ENCODE measurements at regions not wholly inside any gene's neighbourhood (a gene's known extent, or its start where the extent isn't known, plus 50 kb on each side); places are given as distances from the start of the nearest gene placed in this dataset.
"Not testable (repeated sequence)": the region's sequence is repeated elsewhere in the genome, so short reads cannot be mapped to it uniquely, and the experiment has no call there.

DNA sequence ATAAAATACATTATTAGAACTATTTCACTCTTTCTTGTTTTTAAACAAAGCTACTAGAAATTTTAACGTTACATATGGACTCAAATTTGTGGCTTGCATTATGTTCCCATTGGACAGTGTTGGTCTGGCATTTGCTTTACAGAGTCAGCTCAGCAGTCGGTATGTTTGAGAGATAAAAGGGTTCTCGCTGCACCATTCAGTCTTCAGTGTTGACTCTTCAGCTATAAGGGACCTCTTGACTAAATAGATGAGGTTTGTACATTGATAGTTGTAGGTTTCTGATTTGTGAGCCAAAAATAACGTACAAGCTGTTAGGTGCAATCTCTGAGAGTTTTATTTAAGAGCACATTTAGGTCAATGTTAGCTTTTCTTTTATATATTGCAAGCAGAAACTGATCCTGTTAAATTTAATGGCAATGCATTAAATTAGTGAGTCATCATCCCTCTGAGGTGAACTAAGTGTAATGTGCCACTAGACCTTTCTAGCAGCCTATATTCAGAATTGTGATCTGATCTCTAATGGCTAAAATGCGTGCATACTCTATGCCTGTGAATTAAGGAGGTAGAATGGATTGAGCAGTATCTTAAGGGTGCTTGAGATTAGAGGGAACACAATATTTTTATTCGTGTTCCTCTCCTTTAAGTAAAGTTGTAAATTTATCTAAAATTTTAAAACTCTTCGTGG is 485.6 kb upstream of the SYNCRIP start:
- Histone ChIP-seq H3K9me3 (ENCODE audit: control insufficient read depth in 2 of 2, low read length in 2 of 2) (no peaks in the 10 kb centered on the region), H3K27ac (ENCODE audit: low read length) (no peak overlapping the region), H3K9ac (ENCODE audit: low read length in 2 of 2) (no peak overlapping the region), H3K36me3 (ENCODE audit: control insufficient read depth in 2 of 2, insufficient read depth in 2 of 2, low read length in 2 of 2) (no peaks in the 10 kb centered on the region), H3K4me1 (ENCODE audit: control insufficient read depth, insufficient read depth, low read length) (no peaks in the 10 kb centered on the region), H3K27me3 (ENCODE audit: control insufficient read depth in 1 of 2, insufficient read depth in 2 of 2, low read length in 2 of 2) (no peaks in the 10 kb centered on the region), H3K4me3 (ENCODE audit: low read length in 2 of 2) (no peak overlapping the region)

DNA sequence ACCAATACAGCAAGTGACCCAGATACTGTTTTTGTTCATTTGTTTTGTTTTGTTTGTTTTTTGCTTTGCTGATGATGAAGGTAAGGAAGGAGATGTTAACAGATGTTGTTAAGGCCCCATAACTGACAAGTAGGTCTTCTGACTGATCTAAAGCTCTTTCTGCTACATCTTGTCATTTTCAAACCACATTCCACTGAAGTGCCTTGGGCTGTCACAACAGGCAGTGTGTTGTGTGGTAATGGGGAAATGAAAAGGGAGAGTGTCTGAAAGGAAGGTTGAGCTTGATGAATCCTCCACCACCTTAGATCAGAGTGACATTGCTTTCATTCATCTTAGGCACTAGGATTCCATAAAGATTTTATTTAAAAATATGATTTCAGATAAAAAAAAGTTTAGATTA is 479.4 kb upstream of the SYNCRIP start:
- Histone ChIP-seq H3K27me3 (ENCODE audit: control insufficient read depth in 1 of 2, insufficient read depth in 2 of 2, low read length in 2 of 2) (no peaks in the 10 kb centered on the region), H3K9me3 (ENCODE audit: control insufficient read depth in 2 of 2, low read length in 2 of 2) (no peaks in the 10 kb centered on the region), H3K36me3 (ENCODE audit: control insufficient read depth in 2 of 2, insufficient read depth in 2 of 2, low read length in 2 of 2) (no peaks in the 10 kb centered on the region), H3K4me3 (ENCODE audit: low read length in 2 of 2) (no peak overlapping the region), H3K9ac (ENCODE audit: low read length in 2 of 2) (no peak overlapping the region), H3K27ac (ENCODE audit: low read length) (no peak overlapping the region), H3K4me1 (ENCODE audit: control insufficient read depth, insufficient read depth, low read length) (no peaks in the 10 kb centered on the region)

DNA sequence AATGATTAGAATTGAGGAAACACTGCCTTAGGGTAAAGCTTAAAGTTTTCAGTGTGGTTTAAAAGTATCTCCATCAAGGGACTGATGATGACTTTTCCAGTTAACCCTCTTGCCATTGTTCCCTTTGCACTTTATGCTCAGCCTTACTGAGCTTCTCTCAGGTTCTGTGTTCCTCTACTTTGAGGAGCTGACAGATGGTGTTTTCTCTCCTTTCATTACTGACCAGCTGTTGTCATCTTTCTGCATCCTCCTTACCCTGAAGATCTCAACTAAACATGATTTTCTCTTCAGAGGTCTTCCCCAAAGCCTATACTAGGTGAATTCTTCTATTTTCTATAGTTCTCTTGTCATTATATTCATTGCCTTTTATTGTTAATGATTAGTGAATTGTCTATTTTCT is 475.6 kb upstream of the SYNCRIP start:
- Histone ChIP-seq H3K4me1 (ENCODE audit: control insufficient read depth, insufficient read depth, low read length) (no peaks in the 10 kb centered on the region), H3K9ac (ENCODE audit: low read length in 2 of 2) (no peak overlapping the region), H3K27me3 (ENCODE audit: control insufficient read depth in 1 of 2, insufficient read depth in 2 of 2, low read length in 2 of 2) (no peaks in the 10 kb centered on the region), H3K27ac (ENCODE audit: low read length) (no peak overlapping the region), H3K9me3 (ENCODE audit: control insufficient read depth in 2 of 2, low read length in 2 of 2) (no peaks in the 10 kb centered on the region), H3K4me3 (ENCODE audit: low read length in 2 of 2) (no peak overlapping the region), H3K36me3 (ENCODE audit: control insufficient read depth in 2 of 2, insufficient read depth in 2 of 2, low read length in 2 of 2) (no peaks in the 10 kb centered on the region)

DNA sequence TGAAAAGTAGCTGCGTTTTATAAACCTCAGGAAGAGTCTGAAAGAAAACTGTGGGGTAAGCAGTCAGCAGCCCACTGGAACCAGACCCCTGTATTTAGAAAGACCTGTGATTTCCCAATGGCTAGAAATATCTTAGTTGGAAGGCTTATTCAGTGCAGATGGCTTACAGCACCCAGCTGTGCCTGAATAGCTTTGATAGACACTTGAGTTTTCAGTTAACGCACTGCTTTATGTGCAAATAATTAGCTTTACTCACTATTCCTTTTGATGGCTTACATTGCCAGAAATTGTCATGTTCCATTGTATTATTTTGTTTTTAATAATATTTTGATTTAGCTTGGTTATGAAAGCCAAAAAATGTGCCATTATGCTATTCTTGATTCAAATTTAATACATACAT is 465.3 kb upstream of the SYNCRIP start:
- Histone ChIP-seq H3K9me3 (ENCODE audit: control insufficient read depth in 2 of 2, low read length in 2 of 2) (peaks cover 2 to 4% of the 10 kb centered on the region in 2 donors), H3K9ac (ENCODE audit: low read length in 2 of 2) (no peak overlapping the region), H3K4me3 (ENCODE audit: low read length in 2 of 2) (no peak overlapping the region), H3K27me3 (ENCODE audit: control insufficient read depth in 1 of 2, insufficient read depth in 2 of 2, low read length in 2 of 2) (no peaks in the 10 kb centered on the region), H3K36me3 (ENCODE audit: control insufficient read depth in 2 of 2, insufficient read depth in 2 of 2, low read length in 2 of 2) (no peaks in the 10 kb centered on the region), H3K27ac (ENCODE audit: low read length) (no peak overlapping the region), H3K4me1 (ENCODE audit: control insufficient read depth, insufficient read depth, low read length) (no peaks in the 10 kb centered on the region)

DNA sequence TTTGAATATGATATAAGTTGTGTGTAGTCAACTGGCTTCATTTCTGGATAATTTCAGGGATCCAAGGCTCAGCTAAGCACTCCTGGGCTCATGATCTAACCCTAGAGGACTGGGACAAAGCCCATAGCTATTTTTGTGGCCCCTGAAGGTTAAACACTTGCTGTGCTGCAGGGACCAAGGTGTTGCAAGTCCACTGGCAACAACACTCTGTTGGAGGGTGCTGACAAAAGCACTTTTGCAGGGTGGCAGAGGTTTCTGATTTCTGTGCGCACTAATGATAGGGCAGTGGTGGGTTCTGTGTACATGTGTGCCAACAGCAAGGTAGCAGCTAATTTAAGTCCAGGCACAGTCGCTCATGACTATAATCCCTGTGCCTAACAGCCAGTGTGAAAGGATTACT is 445.3 kb upstream of the SYNCRIP start:
- Histone ChIP-seq H3K9ac (ENCODE audit: low read length in 2 of 2) (no peak overlapping the region), H3K4me1 (ENCODE audit: control insufficient read depth, insufficient read depth, low read length) (no peaks in the 10 kb centered on the region), H3K27ac (ENCODE audit: low read length) (no peak overlapping the region), H3K36me3 (ENCODE audit: control insufficient read depth in 2 of 2, insufficient read depth in 2 of 2, low read length in 2 of 2) (no peaks in the 10 kb centered on the region), H3K9me3 (ENCODE audit: control insufficient read depth in 2 of 2, low read length in 2 of 2) (peaks cover 0 to 2% of the 10 kb centered on the region in 2 donors), H3K4me3 (ENCODE audit: low read length in 2 of 2) (no peak overlapping the region), H3K27me3 (ENCODE audit: control insufficient read depth in 1 of 2, insufficient read depth in 2 of 2, low read length in 2 of 2) (no peaks in the 10 kb centered on the region)

DNA sequence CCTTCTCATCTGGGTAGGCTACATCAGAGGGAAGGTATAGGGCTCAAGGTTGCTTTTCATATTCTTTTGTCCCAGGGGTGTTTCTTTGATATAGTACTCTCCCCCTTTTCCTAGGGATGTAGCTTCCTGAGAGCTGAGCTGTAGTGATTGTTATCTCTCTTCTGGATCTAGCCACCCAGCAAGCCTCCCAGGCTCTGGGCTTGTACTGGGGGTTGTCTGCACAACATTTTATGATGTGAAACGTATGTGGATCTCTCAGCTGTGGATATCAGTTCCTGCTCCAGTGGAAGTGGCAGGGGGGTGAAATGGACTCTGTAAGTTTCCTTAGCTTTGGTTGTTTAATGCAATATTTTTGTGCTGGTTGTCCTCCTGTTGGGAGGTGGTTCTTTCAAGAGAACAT is 437.3 kb upstream of the SYNCRIP start:
- H3K9me3 ChIP-seq (ENCODE audit: control insufficient read depth in 2 of 2, low read length in 2 of 2), result no peaks in the 10 kb centered on the region
- H3K9ac ChIP-seq (ENCODE audit: low read length in 2 of 2), result no peak overlapping the region
- H3K36me3 ChIP-seq (ENCODE audit: control insufficient read depth in 2 of 2, insufficient read depth in 2 of 2, low read length in 2 of 2), result no peaks in the 10 kb centered on the region
- H3K27me3 ChIP-seq (ENCODE audit: control insufficient read depth in 1 of 2, insufficient read depth in 2 of 2, low read length in 2 of 2), result no peaks in the 10 kb centered on the region
- H3K27ac ChIP-seq (ENCODE audit: low read length), result no peak overlapping the region
- no peaks in the 10 kb centered on the region for H3K4me1 ChIP-seq (ENCODE audit: control insufficient read depth, insufficient read depth, low read length)
- H3K4me3 ChIP-seq (ENCODE audit: low read length in 2 of 2), result no peak overlapping the region

DNA sequence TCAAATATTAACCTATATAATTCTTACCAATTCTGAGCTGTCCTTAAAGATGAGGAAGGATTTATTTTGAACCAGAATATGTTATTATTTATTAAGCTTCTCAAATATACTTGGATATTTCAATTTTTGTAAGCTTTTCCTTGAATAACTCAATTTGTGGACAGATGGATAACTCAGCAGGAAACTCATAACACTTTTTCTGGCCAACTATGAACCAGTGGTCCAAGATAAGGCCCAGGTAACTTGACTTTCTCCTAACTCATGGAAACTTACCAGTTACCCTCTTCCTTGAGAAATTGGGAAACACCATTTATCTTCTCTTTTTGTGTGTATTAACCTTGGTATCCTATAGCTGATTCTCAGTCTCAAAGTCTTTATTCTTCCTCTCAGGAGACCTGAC is 427.5 kb upstream of the SYNCRIP start:
- H3K27ac ChIP-seq (ENCODE audit: low read length), result no peak overlapping the region
- H3K9me3 ChIP-seq (ENCODE audit: control insufficient read depth in 2 of 2, low read length in 2 of 2), result peaks cover 0 to 4% of the 10 kb centered on the region in 2 donors
- H3K36me3 ChIP-seq (ENCODE audit: control insufficient read depth in 2 of 2, insufficient read depth in 2 of 2, low read length in 2 of 2), result no peaks in the 10 kb centered on the region
- H3K4me3 ChIP-seq (ENCODE audit: low read length in 2 of 2), result no peak overlapping the region
- H3K9ac ChIP-seq (ENCODE audit: low read length in 2 of 2), result no peak overlapping the region
- H3K4me1 ChIP-seq (ENCODE audit: control insufficient read depth, insufficient read depth, low read length), result no peaks in the 10 kb centered on the region
- H3K27me3 ChIP-seq (ENCODE audit: control insufficient read depth in 1 of 2, insufficient read depth in 2 of 2, low read length in 2 of 2), result no peaks in the 10 kb centered on the region

DNA sequence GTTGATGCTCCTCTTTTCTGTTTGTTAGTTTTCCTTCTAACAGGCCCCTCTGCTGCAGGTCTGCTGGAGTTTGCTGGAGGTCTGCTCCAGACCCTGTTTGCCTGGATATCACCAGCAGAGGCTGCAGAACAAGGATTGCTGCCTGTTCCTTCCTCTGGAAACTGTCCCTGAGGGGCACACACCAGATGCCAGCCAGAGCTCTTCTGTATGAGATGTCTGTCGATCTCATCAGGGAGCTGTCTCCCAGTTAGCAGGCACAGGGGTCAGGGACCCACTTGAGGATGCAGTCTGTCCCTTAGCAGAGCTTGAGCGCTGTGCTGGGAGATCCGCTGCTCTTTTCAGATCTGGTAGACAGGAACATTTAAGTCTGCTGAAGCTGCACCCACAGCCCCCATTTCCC is 422.3 kb upstream of the SYNCRIP start:
- H3K27ac ChIP-seq (ENCODE audit: low read length); H3K36me3 ChIP-seq (ENCODE audit: control insufficient read depth in 2 of 2, insufficient read depth in 2 of 2, low read length in 2 of 2); H3K4me3 ChIP-seq (ENCODE audit: low read length in 2 of 2); H3K9ac ChIP-seq (ENCODE audit: low read length in 2 of 2); H3K9me3 ChIP-seq (ENCODE audit: control insufficient read depth in 2 of 2, low read length in 2 of 2); H3K4me1 ChIP-seq (ENCODE audit: control insufficient read depth, insufficient read depth, low read length); H3K27me3 ChIP-seq (ENCODE audit: control insufficient read depth in 1 of 2, insufficient read depth in 2 of 2, low read length in 2 of 2): not testable (repeated sequence)

DNA sequence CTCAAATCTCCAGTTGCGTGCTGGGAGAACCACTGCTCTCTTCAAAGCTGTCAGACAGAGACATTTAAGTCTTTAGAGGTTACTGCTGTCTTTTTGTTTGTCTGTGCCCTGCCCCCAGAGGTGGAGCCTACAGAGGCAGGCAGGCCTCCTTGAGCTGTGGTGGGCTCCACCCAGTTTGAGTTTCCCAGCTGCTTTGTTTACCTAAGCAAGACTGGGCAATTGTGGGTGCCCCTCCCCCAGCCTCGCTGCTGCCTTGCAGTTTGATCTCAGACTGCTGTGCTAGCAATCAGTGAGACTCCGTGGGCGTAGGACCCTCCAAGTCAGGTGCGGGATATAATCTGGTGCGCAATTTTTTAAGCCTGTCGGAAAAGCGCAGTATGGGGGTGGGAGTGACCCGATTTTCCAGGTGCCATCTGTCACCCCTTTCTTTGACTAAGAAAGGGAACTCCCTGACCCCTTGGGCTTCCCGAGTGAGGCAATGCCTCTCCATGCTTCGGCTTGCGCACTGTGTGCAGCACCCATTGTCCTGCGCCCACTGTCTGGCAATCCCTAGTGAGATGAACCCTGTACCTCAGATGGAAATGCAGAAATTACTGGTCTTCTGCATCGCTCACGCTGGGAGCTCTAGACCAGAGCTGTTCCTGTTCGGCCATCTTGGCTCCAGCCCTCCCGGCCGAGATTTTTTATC is 414.8 kb upstream of the SYNCRIP start:
- H3K4me3 ChIP-seq (ENCODE audit: low read length in 2 of 2); H3K9me3 ChIP-seq (ENCODE audit: control insufficient read depth in 2 of 2, low read length in 2 of 2); H3K9ac ChIP-seq (ENCODE audit: low read length in 2 of 2); H3K27ac ChIP-seq (ENCODE audit: low read length); H3K4me1 ChIP-seq (ENCODE audit: control insufficient read depth, insufficient read depth, low read length); H3K27me3 ChIP-seq (ENCODE audit: control insufficient read depth in 1 of 2, insufficient read depth in 2 of 2, low read length in 2 of 2); H3K36me3 ChIP-seq (ENCODE audit: control insufficient read depth in 2 of 2, insufficient read depth in 2 of 2, low read length in 2 of 2): not testable (repeated sequence)

DNA sequence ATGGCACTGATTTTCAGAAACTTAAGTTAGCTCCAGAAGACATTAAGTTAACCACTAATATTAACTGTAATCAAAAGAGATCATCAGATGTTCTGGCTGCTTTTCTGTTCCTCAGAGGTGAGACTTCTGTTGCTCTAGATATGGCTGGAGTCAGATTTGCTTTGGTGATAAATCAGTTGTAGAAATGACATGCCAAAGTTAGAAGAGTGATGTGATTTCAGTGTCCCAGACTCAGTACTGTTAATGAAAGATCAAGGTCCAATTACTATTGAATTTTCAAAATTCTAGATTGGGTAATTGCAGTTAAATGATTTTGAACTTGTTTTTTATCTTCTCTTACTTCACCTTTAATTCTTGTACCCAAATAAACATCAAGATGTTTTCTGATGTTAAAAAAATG is 402.4 kb upstream of the SYNCRIP start:
- no peak overlapping the region for H3K9ac ChIP-seq (ENCODE audit: low read length in 2 of 2)
- no peaks in the 10 kb centered on the region for H3K27me3 ChIP-seq (ENCODE audit: control insufficient read depth in 1 of 2, insufficient read depth in 2 of 2, low read length in 2 of 2)
- H3K4me3 ChIP-seq (ENCODE audit: low read length in 2 of 2), result no peak overlapping the region
- H3K9me3 ChIP-seq (ENCODE audit: control insufficient read depth in 2 of 2, low read length in 2 of 2), result peaks cover 0 to 2% of the 10 kb centered on the region in 2 donors
- H3K36me3 ChIP-seq (ENCODE audit: control insufficient read depth in 2 of 2, insufficient read depth in 2 of 2, low read length in 2 of 2), result no peaks in the 10 kb centered on the region
- no peaks in the 10 kb centered on the region for H3K4me1 ChIP-seq (ENCODE audit: control insufficient read depth, insufficient read depth, low read length)
- H3K27ac ChIP-seq (ENCODE audit: low read length), result no peak overlapping the region

DNA sequence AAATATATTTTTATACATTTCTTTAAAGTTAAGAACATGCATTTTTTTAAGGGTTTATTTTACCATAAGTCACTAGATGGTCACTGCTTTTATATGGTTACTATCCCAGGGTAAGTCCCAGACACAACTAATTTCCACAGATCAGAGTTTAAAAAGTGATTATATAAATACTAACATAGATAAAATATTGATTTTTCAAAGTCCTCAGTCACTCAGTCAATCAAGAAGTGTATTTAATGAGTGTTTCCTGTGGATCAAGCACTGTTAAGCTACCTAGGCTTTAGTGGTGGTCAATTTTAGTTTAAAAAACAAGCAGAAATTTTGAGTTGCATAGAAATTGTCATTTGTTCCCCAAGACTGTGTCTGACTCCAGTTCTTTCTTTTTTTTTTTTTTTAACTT is 399.5 kb upstream of the SYNCRIP start:
- no peaks in the 10 kb centered on the region for H3K4me1 ChIP-seq (ENCODE audit: control insufficient read depth, insufficient read depth, low read length)

More for the DNA sequence above, 399.5 kb upstream of the SYNCRIP start:
- H3K27ac ChIP-seq (ENCODE audit: low read length), result no peak overlapping the region
- H3K9ac ChIP-seq (ENCODE audit: low read length in 2 of 2), result no peak overlapping the region
- no peaks in the 10 kb centered on the region for H3K36me3 ChIP-seq (ENCODE audit: control insufficient read depth in 2 of 2, insufficient read depth in 2 of 2, low read length in 2 of 2)
- H3K27me3 ChIP-seq (ENCODE audit: control insufficient read depth in 1 of 2, insufficient read depth in 2 of 2, low read length in 2 of 2), result no peaks in the 10 kb centered on the region
- H3K4me3 ChIP-seq (ENCODE audit: low read length in 2 of 2), result no peak overlapping the region
- peaks cover 0 to under 1% of the 10 kb centered on the region in 2 donors for H3K9me3 ChIP-seq (ENCODE audit: control insufficient read depth in 2 of 2, low read length in 2 of 2)
